Nephron (organoid): ENCODE measurements at regions not wholly inside any gene's neighbourhood (a gene's known extent, or its start where the extent isn't known, plus 50 kb on each side); places are given as distances from the start of the nearest gene placed in this dataset.
"Not testable (repeated sequence)": the region's sequence is repeated elsewhere in the genome, so short reads cannot be mapped to it uniquely, and the experiment has no call there.

Source experiments
- H3K27ac Mint-ChIP-seq, 3 experiments: 2 replicates each; pipeline ENCODE4 v1.8.0; 2020; ENCODE audit warnings: mixed read lengths in 3 of 3, mild to moderate bottlenecking in 2 of 3, moderate library complexity in 1 of 3
- H3K27me3 Mint-ChIP-seq: 2 replicates; pipeline ENCODE4 v1.8.0; 2021; ENCODE audit warnings: low read depth, mild to moderate bottlenecking, moderate library complexity, mixed read lengths
- H3K36me3 Mint-ChIP-seq: 2 replicates; pipeline ENCODE4 v1.8.0; 2020; ENCODE audit warnings: low read depth, mixed read lengths
- H3K4me1 Mint-ChIP-seq: 2 replicates; pipeline ENCODE4 v1.8.0; 2020; ENCODE audit warnings: mixed read lengths
- H3K4me3 Mint-ChIP-seq, 3 experiments: 2 replicates each; pipeline ENCODE4 v1.8.0; 2020; ENCODE audit warnings: mild to moderate bottlenecking in 3 of 3, mixed read lengths in 3 of 3, moderate library complexity in 2 of 3
- H3K9me3 Mint-ChIP-seq: 2 replicates; pipeline ENCODE4 v1.8.0; 2020; ENCODE audit warnings: mixed read lengths
- CTCF ChIP-seq, 3 experiments: fragments of 200-600 bp; sonication (generic); IDR thresholded peaks; one replicate each; pipeline ENCODE4 v1.5.0; 2021; ENCODE audit warnings: antibody characterized with exemption in 3 of 3; ENCODE audit not compliant: unreplicated experiment in 3 of 3

- H3K27me3 Mint-ChIP-seq, result no peaks in the 10 kb centered on the region
- peaks cover 4% of the 10 kb centered on the region for H3K36me3 Mint-ChIP-seq
- no peak overlapping the region for H3K27ac Mint-ChIP-seq
- no peaks in the 10 kb centered on the region for H3K9me3 Mint-ChIP-seq
- H3K4me1 Mint-ChIP-seq, result peaks cover 15% of the 10 kb centered on the region
- no peak for TF ChIP-seq CTCF (IDR thresholded peaks at IDR 0.05; ENCODE audit: unreplicated experiment in 3 of 3)
- H3K4me3 Mint-ChIP-seq, result no peak overlapping the region
Observed at GRCh38 chr6:27124252-27124657, 123.2 kb upstream of the PRSS16 start.

GRCh38 chr6:27126046-27126814, 121.3 kb upstream of the PRSS16 start:
- Mint-ChIP-seq H3K4me3 (peak overlapping the region; percentile 21 to 81 (median 29)), H3K9me3 (no peaks in the 10 kb centered on the region), H3K27me3 (no peaks in the 10 kb centered on the region), H3K36me3 (peaks cover 4% of the 10 kb centered on the region), H3K4me1 (peaks cover 17% of the 10 kb centered on the region), H3K27ac (peak overlapping the region; percentile 79 to 89 (median 88))
- TF ChIP-seq CTCF (IDR thresholded peaks at IDR 0.05; ENCODE audit: unreplicated experiment in 3 of 3), result no peak

GRCh38 chr6:27126815-27127537, 120.5 kb upstream of the PRSS16 start:
- Mint-ChIP-seq H3K36me3 (peaks cover 4% of the 10 kb centered on the region), H3K9me3 (no peaks in the 10 kb centered on the region), H3K4me1 (peaks cover 17% of the 10 kb centered on the region), H3K27me3 (no peaks in the 10 kb centered on the region), H3K27ac (peak overlapping the region; percentile 79 to 89 (median 88)), H3K4me3 (peak overlapping the region; percentile 80 to 85 (median 81))
- peak; percentile 78 to 90 (median 79) for TF ChIP-seq CTCF (IDR thresholded peaks at IDR 0.05; ENCODE audit: unreplicated experiment in 3 of 3)

- H3K27me3 Mint-ChIP-seq, H3K9me3 Mint-ChIP-seq, H3K36me3 Mint-ChIP-seq: not testable (repeated sequence)
- Mint-ChIP-seq H3K4me1 (peaks cover 17% of the 10 kb centered on the region), H3K27ac (peak overlapping the region; percentile 79 to 89 (median 88)), H3K4me3 (peak overlapping the region; percentile 80 to 85 (median 81))
Observed at GRCh38 chr6:27127874-27128273, 119.6 kb upstream of the PRSS16 start.

- Mint-ChIP-seq H3K27ac (peak overlapping the region; percentile 20 to 50 (median 20)), H3K4me1 (peaks cover 21% of the 10 kb centered on the region), H3K4me3 (peak overlapping the region; percentile 2 to 43 (median 16)), H3K27me3 (no peaks in the 10 kb centered on the region), H3K9me3 (no peaks in the 10 kb centered on the region), H3K36me3 (peaks cover 4% of the 10 kb centered on the region)
- TF ChIP-seq CTCF (IDR thresholded peaks at IDR 0.05; ENCODE audit: unreplicated experiment in 3 of 3), result no peak
Observed at GRCh38 chr6:27128311-27129094, 119.0 kb upstream of the PRSS16 start.
